ENCODE measurements at regions not wholly inside any gene's neighbourhood (a gene's known extent, or its start where the extent isn't known, plus 50 kb on each side); places are given as distances from the start of the nearest gene placed in this dataset.

DNA sequence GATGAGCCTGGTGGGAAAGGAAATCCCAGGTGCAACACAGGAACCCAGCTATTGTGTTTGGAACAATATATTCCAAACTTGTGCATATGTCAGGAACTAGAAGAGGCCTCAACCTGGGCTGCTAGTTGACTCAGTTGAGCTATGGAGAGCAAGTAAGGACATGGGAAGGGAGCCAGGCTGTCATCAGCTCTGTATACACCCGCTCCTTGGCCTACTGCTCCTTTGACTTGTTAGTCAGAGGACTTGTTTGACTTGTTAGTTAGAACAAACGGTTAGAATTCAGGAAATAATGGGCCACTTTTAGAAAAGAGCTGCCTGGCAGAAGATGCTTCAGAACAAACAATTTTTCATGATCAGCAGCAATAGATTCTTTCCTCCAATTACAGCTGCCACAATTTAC is 76.4 kb downstream of the CBLL2 start:
- TF ChIP-seq, protein P1, sequence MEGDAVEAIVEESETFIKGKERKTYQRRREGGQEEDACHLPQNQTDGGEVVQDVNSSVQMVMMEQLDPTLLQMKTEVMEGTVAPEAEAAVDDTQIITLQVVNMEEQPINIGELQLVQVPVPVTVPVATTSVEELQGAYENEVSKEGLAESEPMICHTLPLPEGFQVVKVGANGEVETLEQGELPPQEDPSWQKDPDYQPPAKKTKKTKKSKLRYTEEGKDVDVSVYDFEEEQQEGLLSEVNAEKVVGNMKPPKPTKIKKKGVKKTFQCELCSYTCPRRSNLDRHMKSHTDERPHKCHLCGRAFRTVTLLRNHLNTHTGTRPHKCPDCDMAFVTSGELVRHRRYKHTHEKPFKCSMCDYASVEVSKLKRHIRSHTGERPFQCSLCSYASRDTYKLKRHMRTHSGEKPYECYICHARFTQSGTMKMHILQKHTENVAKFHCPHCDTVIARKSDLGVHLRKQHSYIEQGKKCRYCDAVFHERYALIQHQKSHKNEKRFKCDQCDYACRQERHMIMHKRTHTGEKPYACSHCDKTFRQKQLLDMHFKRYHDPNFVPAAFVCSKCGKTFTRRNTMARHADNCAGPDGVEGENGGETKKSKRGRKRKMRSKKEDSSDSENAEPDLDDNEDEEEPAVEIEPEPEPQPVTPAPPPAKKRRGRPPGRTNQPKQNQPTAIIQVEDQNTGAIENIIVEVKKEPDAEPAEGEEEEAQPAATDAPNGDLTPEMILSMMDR (IDR thresholded peaks at IDR 0.05; ENCODE audit: low read depth, low read length): no peak
- TF ChIP-seq EZH2phosphoT487 (IDR thresholded peaks at IDR 0.05; ENCODE audit: low read depth): no peak
